NCI-H146 treated with DMSO at 0.1 percent for 48 hours (cell line): ENCODE measurements at regions not wholly inside any gene's neighbourhood (a gene's known extent, or its start where the extent isn't known, plus 50 kb on each side); places are given as distances from the start of the nearest gene placed in this dataset.
A peak's percentile ranks its signal among the peaks of the same experiment; 100 is the strongest.
"Not testable (repeated sequence)": the region's sequence is repeated elsewhere in the genome, so short reads cannot be mapped to it uniquely, and the experiment has no call there.

Experiments used
- DNase-seq: peaks from one replicate; lab custom pipeline; 2025; ENCODE audit not compliant: unreplicated experiment; lab: John Stamatoyannopoulos, UW

GRCh38 chr15:62869116-62869515 is 173.4 kb upstream of the TPM1 start:
- no peak for DNase-seq

GRCh38 chr15:62870216-62870615 is 172.3 kb upstream of the TPM1 start:
- DNase-seq, result no peak

GRCh38 chr15:62870701-62871100 is 171.8 kb upstream of the TPM1 start:
- DNase-seq, result not testable (repeated sequence)

DNA sequence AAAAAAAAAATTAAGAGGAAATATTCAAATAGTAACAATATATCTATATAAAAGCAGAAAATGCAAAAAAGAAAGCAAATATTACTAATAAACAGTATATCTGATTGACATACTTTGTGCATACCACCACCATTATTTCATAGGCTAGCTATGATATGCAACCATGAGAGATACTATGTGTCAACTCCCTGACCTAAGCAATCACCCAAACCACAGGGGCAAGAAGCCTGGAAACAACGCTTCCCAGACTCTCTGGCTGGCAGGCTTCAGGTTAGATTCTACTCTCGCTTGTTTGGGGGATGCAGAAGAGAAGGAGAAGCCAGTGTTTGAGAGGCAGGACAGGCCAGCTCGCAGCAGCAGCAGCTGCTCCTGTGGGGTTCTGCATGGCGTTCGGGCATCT is 169.3 kb upstream of the TPM1 start:
- no peak for DNase-seq

GRCh38 chr15:62874064-62874463 is 168.5 kb upstream of the TPM1 start:
- no peak for DNase-seq

- DNase-seq, result no peak
Observed at GRCh38 chr15:62874959-62875625, 167.5 kb upstream of the TPM1 start.

DNA sequence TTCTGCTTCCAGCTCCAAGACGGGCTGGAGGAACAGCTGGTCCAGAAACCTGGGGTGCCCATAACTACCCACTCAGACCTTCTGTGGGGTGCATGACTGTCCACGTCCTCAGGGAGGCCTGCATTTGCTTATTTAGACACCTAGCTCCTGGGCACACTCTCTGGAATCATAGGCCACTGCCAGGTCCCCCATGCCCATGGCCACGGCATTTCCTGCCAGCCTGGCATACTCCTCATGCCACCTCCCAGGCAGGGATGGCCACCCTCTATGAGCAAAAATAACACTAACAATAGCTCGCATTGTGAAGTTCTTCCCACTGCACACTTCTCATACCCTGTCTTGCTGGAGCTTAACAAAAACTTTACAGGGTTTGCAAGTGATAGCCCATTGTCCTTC is 166.9 kb upstream of the TPM1 start:
- no peak for DNase-seq

GRCh38 chr15:62877276-62877857 is 165.2 kb upstream of the TPM1 start:
- peak; percentile 47 for DNase-seq

DNA sequence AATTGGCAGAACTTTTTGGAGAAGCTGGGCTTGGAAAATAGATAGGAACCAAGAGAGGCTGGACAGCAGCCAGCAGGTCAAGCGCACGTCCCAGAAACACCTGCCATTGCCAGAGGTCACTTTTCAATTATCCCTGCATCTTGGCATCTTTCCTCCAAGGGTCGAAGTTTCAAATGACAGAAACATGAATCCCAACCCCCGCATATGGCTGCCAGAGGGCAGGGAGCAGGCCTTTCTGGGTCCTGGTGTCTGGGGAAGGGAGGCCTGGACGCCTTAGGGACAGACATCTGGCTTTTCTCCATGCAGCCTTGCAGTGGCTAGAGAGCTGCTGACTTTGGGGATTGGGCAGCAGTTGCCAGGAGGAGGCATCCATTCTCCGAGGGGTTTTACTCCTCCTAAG is 164.5 kb upstream of the TPM1 start:
- DNase-seq, result no peak

DNA sequence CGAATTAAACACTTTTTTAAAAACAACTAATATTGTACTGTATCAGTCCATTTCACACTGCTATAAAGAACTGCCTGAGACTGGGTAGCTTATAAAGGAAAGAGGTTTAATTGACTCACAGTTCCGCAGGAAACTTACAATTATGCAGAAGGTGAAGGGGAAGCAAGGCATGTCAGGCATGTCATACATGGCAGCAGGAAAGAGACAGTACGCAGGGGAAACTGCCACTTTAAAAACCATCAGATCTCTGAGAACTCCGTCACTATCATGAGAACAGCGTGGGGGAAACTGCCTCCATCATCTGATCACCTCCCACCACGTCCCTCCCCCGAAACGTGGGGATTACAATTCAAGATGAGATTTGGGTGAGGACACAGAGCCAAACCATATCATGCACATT is 162.8 kb upstream of the TPM1 start:
- no peak for DNase-seq

GRCh38 chr15:62880278-62880677 is 162.3 kb upstream of the TPM1 start:
- DNase-seq, result no peak

- no peak for DNase-seq
Observed at GRCh38 chr15:62881056-62881455, 161.5 kb upstream of the TPM1 start.

DNA sequence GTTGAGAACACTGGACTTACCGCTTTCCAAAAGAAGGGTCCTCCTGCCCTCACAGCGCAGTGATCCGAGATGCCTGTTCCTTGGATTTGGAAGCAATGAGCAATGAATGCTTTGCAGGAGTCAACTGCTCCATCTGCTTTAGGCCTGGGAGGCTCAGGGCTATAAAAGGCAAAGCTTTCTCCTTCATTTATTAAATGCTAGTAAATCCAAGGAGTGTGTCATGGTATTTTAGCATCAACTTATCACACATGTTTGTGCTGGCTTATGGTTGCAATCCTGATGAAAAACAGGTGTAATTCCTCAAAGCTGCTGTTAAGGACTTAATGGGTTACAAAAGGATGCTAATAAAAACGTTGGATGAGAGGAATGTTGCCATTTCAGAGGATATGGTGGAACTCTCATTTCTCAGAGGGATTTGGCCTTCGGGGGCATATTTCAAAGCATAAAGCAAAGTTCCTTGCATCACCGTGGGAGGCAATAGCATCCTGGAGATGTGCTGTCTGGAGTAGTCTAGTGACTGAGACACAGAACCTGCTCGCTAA is 158.5 kb upstream of the TPM1 start:
- no peak for DNase-seq

DNA sequence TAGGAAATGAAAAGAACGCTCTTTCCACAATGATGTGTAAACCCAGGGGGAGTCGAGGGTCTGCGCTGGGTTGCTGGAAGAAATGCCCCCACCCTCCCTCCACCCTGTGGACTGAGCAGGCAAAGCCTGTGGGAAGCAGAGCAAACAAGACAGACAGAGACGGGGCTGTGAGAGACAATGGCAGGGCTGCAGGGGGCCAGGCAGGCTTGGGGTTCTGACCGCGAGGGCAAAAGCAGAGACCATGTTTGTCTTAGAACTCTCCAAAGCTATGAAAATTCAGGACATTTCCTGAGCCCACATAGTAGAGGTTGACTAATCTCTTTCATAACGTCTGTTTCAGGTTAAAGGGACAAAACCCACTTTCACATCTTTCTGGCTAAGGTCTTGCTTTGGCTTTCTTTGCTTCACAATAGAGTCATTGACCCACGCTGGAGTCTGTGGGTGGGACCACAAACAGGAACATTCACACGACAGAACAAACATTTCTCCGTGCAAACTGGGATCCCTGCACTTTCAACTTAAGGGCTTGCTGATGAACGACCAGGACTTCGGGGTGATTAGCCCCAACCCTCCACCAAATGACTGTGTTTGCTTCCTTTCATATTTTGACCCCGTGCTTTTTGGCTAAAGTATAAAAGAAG is 156.0 kb upstream of the TPM1 start:
- peak; percentile 67 for DNase-seq

DNA sequence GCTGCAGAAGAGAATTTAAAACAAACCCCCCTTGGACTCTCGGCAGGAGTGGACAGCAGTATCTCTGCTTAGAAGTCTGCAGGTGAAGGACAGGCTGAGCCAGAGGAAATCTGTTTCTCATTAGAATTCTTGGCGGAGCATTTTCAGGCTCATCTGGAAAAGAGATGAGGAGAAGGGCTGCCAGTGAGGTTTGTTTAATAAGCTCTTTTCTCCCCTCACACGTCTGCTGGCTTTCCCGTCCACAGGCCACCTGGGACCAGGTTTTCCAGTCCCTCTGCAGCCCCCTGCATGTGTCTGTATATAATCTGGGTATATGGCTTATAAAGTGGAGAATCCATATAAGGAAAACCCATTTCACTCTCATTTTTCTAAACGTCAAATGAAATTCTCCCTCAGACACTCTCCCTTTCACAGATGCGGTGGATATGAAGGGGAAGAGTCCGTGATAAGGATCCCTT is 155.4 kb upstream of the TPM1 start:
- DNase-seq, result no peak

DNA sequence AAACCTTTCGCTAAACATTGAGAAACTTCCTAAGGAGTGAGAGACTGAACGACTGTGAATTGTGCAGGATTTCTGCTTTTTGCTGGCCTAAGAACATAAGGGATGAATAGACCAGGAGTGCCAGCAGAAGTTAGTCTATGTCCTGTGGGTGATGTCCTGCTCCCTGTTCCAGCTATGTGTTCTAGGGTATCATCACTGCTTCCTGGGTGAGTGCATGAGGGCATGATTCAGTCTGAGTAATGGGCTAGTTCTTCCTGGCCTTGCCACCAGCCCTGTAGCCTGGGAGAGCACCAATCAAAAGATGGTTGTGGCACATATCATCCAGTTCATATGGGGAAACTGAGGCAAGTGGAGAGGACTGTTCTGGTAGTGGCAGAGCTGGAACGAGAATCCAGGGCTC is 153.9 kb upstream of the TPM1 start:
- DNase-seq, result no peak

GRCh38 chr15:62889141-62889661 is 153.3 kb upstream of the TPM1 start:
- no peak for DNase-seq

GRCh38 chr15:62889734-62890505 is 152.6 kb upstream of the TPM1 start:
- no peak for DNase-seq

- no peak for DNase-seq
Observed at GRCh38 chr15:62894322-62895085, 148.0 kb upstream of the TPM1 start.

- DNase-seq, result no peak
Observed at GRCh38 chr15:62895139-62895866, 147.2 kb upstream of the TPM1 start.
